B cell (primary cell): ENCODE measurements at regions not wholly inside any gene's neighbourhood (a gene's known extent, or its start where the extent isn't known, plus 50 kb on each side); places are given as distances from the start of the nearest gene placed in this dataset.

ENCODE experiments used
- CTCF ChIP-seq: fragments of 200-600 bp; IDR thresholded peaks from one replicate; pipeline ENCODE4 v1.8.0; 2022; ENCODE audit warnings: antibody characterized with exemption, mild to moderate bottlenecking
- EZH2 ChIP-seq: IDR thresholded peaks from 2 replicates; pipeline ENCODE4 v1.6.1; 2012; ENCODE audit warnings: borderline replicate concordance, low read depth, mild to moderate bottlenecking, moderate library complexity, low read length; ENCODE audit not compliant: insufficient read depth, poor library complexity, severe bottlenecking

DNA sequence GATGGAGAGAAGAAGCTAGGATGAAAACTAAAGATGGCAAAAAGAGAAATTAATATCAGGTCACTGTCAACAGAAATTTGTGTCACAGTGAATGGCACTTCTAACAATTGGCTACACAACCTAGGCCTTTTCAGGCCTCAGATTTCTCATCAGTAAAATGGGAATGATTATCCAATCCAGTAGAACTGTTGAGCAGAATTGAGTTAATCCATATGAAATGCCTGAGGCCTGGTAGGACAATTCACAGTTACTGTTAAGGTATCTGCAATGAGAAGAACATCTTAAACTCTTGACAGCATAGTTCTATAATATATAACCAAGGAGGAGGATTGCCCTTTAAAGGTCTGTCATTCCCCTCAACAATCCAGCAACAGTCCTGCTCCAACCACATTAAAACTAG, 217.9 kb upstream of the ZNF217 start:
- TF ChIP-seq CTCF (no peak), EZH2 (no peak)
